Stimulated activated CD8-positive, alpha-beta memory T cell treated with anti-CD3 and anti-CD28 coated beads, Interleukin-4, amount 100 ng/mL, for 48 hours (primary cell): ENCODE measurements at regions not wholly inside any gene's neighbourhood (a gene's known extent, or its start where the extent isn't known, plus 50 kb on each side); places are given as distances from the start of the nearest gene placed in this dataset.
"Not testable (repeated sequence)": the region's sequence is repeated elsewhere in the genome, so short reads cannot be mapped to it uniquely, and the experiment has no call there.

Experiments used
- DNase-seq: peaks from one replicate; pipeline ENCODE4 v3.0.0-alpha.2; 2020

- no peak for DNase-seq
These were observed 286.1 kb upstream of the TBL1XR1 start for GRCh38 chr3:177483182-177483967.

- DNase-seq = no peak
These were observed 286.9 kb upstream of the TBL1XR1 start for GRCh38 chr3:177484206-177484605.

- DNase-seq = no peak
These were observed 287.6 kb upstream of the TBL1XR1 start for GRCh38 chr3:177484926-177485325.

- no peak for DNase-seq
These were observed 290.4 kb upstream of the TBL1XR1 start for GRCh38 chr3:177487635-177488186.

GRCh38 chr3:177488740-177489139 is 291.5 kb upstream of the TBL1XR1 start:
- no peak for DNase-seq

- DNase-seq = no peak
These were observed 293.3 kb upstream of the TBL1XR1 start for GRCh38 chr3:177490626-177491025.

- no peak for DNase-seq
These were observed 294.2 kb upstream of the TBL1XR1 start for GRCh38 chr3:177491296-177492032.

- DNase-seq = no peak
These were observed 295.8 kb upstream of the TBL1XR1 start for GRCh38 chr3:177493091-177493490.

GRCh38 chr3:177494216-177494615 is 296.9 kb upstream of the TBL1XR1 start:
- DNase-seq = no peak

- no peak for DNase-seq
These were observed 298.3 kb upstream of the TBL1XR1 start for GRCh38 chr3:177495566-177495965.

- no peak for DNase-seq
These were observed 301.0 kb upstream of the TBL1XR1 start for GRCh38 chr3:177498037-177498857.

GRCh38 chr3:177499039-177499438 is 301.8 kb upstream of the TBL1XR1 start:
- not testable (repeated sequence) for DNase-seq

- no peak for DNase-seq
These were observed 302.6 kb upstream of the TBL1XR1 start for GRCh38 chr3:177499779-177500423.

- DNase-seq = no peak
These were observed 313.5 kb upstream of the TBL1XR1 start for GRCh38 chr3:177510693-177511216.

GRCh38 chr3:177512945-177513814 is 315.9 kb upstream of the TBL1XR1 start:
- no peak for DNase-seq

- no peak for DNase-seq
These were observed 316.7 kb upstream of the TBL1XR1 start for GRCh38 chr3:177513815-177514610.

GRCh38 chr3:177514611-177515499 is 317.6 kb upstream of the TBL1XR1 start:
- no peak for DNase-seq

GRCh38 chr3:177515786-177516157 is 318.5 kb upstream of the TBL1XR1 start:
- DNase-seq = no peak
